IPS-18c (cell line): ENCODE measurements at regions not wholly inside any gene's neighbourhood (a gene's known extent, or its start where the extent isn't known, plus 50 kb on each side); places are given as distances from the start of the nearest gene placed in this dataset.
"Not testable (repeated sequence)": the region's sequence is repeated elsewhere in the genome, so short reads cannot be mapped to it uniquely, and the experiment has no call there.

Experiments used
- H3K4me3 ChIP-seq: 2 replicates; pipeline ENCODE4 v1.7.0; 2013; ENCODE audit warnings: low read depth, mild to moderate bottlenecking, low read length, moderate library complexity; ENCODE audit not compliant: insufficient read depth
- H3K9me3 ChIP-seq: one replicate; pipeline ENCODE4 v1.6.1; 2013; ENCODE audit warnings: mild to moderate bottlenecking, low read length, moderate library complexity; ENCODE audit not compliant: control insufficient read depth, insufficient read depth

GRCh38 chr1:212495766-212496494 lies 63.2 kb downstream of the NENF start:
- Histone ChIP-seq H3K9me3 (no peaks in the 10 kb centered on the region), H3K4me3 (no peak overlapping the region; the same call in 1 of the 2 replicates)

DNA sequence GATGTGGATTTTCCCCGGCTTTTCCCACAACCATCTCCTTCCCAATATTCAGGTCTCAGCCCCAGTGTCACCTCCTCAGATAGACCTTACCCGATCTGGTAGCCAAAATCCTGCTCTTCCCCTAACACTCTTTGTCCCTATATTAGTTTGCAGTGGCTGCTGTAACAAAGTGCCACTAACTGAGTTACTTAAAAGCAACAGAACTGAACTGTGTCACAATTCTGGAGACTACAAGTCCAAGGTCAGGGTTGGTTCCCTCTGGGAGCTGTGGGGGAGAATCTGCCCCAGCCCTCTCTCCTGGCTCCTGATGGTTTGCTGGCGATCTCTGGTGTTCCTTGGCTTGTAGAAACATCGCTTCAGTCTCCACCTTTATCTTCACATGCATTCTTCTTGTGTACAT lies 64.0 kb downstream of the NENF start:
- H3K9me3 ChIP-seq = no peaks in the 10 kb centered on the region
- no peak overlapping the region for H3K4me3 ChIP-seq

DNA sequence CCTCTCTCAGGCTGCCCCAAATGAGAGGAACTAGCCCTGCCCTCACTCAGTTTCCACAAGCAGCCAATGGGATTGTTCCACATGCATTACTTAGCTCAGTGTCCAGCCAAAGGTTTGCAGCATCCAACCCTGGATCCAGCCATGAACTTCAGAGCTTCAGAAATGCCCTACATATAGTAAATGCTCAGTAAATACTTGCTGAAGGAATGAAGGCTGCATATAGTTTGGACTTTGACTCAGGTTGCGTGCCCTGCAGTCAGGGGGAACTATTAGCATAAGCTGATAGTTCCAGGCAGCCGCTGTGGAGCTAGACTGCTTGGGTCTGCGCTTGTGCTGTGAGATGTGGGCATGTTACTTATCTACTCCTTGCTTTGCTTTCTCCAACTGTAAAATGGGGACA lies 64.8 kb downstream of the NENF start:
- Histone ChIP-seq H3K4me3 (no peak overlapping the region), H3K9me3 (no peaks in the 10 kb centered on the region)

DNA sequence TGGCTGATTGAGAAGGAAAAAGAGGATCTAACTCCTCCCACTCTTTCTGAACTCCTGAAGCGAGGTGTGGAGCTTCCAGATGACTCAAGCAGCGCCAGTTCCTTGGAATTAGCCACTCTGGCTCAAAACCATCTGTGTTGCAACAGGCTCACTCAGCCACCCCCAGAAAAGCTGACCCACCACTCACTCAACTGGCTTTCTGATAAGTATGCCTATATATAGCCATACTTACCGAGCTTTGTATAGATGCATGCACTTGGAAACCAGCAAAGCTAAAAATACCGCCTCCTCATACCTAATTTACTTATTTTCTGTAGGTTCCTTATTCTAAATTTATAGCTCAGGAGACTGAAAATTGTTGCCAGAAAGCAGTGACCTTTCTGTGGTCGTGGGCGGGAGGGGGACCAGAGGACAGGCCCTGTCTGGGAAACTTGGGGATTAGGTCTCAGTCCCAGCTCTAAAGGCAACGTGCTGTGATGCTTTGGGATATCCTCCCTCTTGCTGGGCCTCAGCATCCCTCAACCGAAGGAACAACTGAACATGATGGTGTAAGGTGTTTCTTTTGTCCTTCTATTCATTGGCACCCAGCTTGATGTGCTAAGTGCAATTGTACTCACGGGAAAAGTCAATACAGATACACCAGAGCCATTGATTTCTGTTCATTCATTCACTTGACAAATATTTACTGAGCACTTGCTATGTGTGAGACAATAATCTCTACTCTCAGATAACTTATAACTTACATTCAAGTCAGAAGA lies 65.7 kb downstream of the NENF start:
- H3K9me3 ChIP-seq = no peaks in the 10 kb centered on the region
- no peak overlapping the region for H3K4me3 ChIP-seq

DNA sequence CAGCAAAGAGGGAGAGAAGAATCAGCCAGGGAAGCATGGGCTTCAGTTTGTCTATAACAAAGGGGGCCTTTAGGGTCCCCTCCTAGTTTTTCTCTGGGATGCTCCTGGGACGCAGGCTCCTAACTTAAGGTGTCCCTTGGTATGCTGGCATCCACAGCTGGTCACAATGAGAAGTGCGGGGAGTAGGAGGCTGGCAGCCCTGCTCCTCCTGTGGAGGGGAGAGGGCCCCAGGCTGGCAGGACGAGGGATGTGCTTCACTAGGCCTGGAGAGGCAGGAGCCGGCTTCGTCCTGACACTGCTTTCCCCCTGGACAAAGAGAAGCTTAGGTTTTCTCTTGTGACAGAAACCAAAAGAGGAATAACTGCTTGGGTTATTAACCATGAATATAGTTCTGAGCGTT lies 67.6 kb downstream of the NENF start:
- no peaks in the 10 kb centered on the region for H3K9me3 ChIP-seq
- H3K4me3 ChIP-seq = no peak overlapping the region

- Histone ChIP-seq H3K9me3 (no peaks in the 10 kb centered on the region), H3K4me3 (no peak overlapping the region)
Measured at GRCh38 chr1:212500983-212501382, 68.3 kb downstream of the NENF start.

- no peaks in the 10 kb centered on the region for H3K9me3 ChIP-seq
Measured at GRCh38 chr1:212503714-212504113, 71.0 kb downstream of the NENF start.

GRCh38 chr1:212504171-212504803 lies 71.6 kb downstream of the NENF start:
- H3K4me3 ChIP-seq = no peak overlapping the region
- H3K9me3 ChIP-seq = no peaks in the 10 kb centered on the region

More at GRCh38 chr1:212503714-212504113, 71.0 kb downstream of the NENF start:
- H3K4me3 ChIP-seq = no peak overlapping the region

- Histone ChIP-seq H3K4me3 (no peak overlapping the region), H3K9me3 (no peaks in the 10 kb centered on the region)
Measured at GRCh38 chr1:212506666-212507065, 73.9 kb downstream of the NENF start.

DNA sequence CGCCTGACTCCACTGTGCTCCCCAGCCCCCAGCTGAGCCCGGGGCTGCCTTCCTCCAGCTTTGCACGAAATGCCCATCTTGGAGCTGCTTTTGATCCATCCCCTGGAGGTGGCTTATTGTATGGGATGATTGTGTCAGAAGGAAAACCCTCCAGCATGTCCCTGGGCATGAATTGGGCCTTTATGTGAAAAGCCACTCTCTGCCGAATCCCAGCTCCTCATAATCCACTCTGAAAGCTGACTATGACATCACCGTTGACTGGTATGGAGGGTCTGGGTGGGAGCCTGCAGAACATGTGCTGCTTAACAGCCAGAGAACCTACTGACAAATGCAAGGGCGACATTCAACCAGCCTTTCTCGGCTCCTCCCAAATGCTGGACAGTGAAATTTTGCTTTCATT lies 74.6 kb downstream of the NENF start:
- Histone ChIP-seq H3K4me3 (no peak overlapping the region), H3K9me3 (no peaks in the 10 kb centered on the region)

GRCh38 chr1:212512816-212513559 lies 80.3 kb downstream of the NENF start:
- no peak overlapping the region for H3K4me3 ChIP-seq
- H3K9me3 ChIP-seq = no peaks in the 10 kb centered on the region

DNA sequence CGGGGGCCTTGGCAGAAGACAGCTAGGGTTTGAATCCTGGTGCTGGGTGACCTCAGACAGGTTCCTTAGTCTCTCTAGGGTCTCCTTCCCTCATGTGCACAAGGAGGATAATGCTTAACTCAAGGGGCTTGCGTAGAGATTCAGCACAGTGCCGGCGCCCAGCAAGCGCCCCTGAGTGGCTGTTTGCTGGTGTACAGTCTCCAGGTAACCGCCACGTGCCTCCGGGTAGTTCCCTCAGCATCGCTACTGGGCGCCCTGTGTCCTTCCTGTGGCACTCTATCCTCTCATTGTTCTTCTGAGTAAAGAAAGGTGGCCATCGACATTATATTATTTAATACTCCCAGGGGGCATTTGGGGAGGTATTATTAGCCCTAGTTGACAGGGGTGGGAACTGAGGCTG lies 80.9 kb downstream of the NENF start:
- H3K9me3 ChIP-seq = no peaks in the 10 kb centered on the region
- no peak overlapping the region for H3K4me3 ChIP-seq

DNA sequence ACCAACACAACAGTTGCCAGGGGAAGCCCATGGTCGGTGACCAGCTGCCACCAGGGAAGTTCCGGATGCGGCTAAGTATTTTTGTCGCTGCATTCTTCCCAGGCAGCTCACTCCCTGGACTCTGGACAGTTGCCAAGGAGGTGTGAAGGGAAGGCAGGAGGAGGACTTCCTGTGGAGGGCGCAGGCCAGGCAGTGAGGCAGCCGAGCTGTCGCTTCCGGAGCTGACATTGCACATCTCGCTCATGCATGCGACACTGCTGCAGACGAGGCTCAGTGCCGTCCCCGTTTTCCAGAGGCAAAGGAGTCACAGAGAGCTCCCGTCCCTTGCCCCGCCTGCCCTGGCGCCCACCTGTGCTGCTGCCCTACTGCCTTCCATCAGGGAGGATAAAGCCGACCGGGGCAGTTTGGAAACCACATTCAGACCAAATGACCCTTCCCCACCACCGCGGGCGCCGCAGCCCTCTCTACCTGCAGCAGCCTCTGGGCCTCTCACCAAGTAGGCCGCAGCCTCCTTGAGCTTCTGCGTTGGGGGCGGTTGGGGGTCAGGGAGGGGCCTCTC lies 81.4 kb downstream of the NENF start:
- Histone ChIP-seq H3K9me3 (no peaks in the 10 kb centered on the region), H3K4me3 (no peak overlapping the region)

GRCh38 chr1:212514782-212515181 lies 82.1 kb downstream of the NENF start:
- peak overlapping the region; percentile 21; the same call in 1 of the 2 replicates for H3K4me3 ChIP-seq
- H3K9me3 ChIP-seq = no peaks in the 10 kb centered on the region

DNA sequence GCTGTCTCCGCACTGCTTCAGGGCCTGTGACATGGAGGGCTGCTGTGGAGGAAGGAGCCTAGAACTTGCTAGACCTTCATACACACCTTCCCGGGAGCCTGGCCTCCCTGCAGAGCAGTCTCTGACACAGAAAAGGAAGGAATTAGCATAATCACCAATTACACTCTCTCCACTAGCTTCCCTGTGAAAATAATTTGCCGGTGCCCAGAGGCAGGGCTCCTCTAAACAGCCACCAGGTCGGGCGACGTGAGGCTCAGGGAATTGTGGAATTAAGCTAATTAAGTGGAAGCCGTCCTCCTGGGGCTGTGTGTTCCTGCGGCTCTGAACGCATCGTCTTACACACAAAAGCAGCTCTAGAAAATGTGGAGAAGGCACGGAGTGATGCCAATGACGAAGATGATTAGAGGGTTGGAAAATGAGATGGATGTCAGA lies 82.6 kb downstream of the NENF start:
- H3K9me3 ChIP-seq = no peaks in the 10 kb centered on the region
- no peak overlapping the region for H3K4me3 ChIP-seq

- H3K4me3 ChIP-seq, H3K9me3 ChIP-seq: not testable (repeated sequence)
Measured at GRCh38 chr1:212516012-212516411, 83.3 kb downstream of the NENF start.
